ENCODE measurements at regions not wholly inside any gene's neighbourhood (a gene's known extent, or its start where the extent isn't known, plus 50 kb on each side); places are given as distances from the start of the nearest gene placed in this dataset.

- peak; percentile 57 for DNase-seq (ENCODE audit: unreplicated experiment)
- peak overlapping the region; percentile 43 for H3K27ac Mint-ChIP-seq (ENCODE audit: low read depth, unreplicated experiment)
Measured at GRCh38 chr21:41620982-41621381, 113.0 kb upstream of the TMPRSS2 start.

DNA sequence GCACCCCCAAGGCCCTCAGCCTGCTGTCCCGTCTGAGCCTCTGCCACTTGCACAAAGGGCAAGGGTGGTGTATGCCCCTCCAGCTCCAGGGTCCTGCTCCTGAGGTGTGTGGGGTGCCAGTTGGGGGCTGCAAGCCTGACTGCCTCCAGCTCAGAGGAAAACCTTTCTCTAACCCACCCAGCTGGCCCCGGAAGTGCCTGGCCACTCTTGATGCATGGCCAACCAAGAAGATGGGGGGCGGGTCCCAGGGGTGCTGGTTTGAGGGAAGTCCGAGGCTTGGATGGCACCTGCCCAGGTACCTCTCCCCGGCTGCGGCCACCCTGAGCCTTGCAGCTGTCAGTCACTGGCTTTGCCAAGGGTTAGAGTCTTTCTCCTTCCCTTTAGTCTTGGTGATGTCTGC is 112.6 kb upstream of the TMPRSS2 start:
- ChIA-PET CTCF (interaction anchor here (0.6 to 1.2 kb wide), 2 partner anchors 19 to 162 kb away, joined by 3 read pairs; no protein-coding TSS in a partner anchor), POLR2A (interaction anchor here (0.7 to 1.2 kb wide), 3 partner anchors 14 to 163 kb away, joined by 3 to 4 read pairs (median 3); no protein-coding TSS in a partner anchor)
- TF ChIP-seq CTCF (IDR thresholded peaks at IDR 0.05; ENCODE audit: unreplicated experiment) = no peak
- no TSS peak for BruUV-seq (replicated peaks)
- Mint-ChIP-seq H3K4me1 (ENCODE audit: insufficient read depth, unreplicated experiment) (peaks cover 46% of the 10 kb centered on the region), H3K9me3 (ENCODE audit: unreplicated experiment) (no peaks in the 10 kb centered on the region), H3K27ac (ENCODE audit: low read depth, unreplicated experiment) (peak overlapping the region; percentile 43), H3K36me3 (ENCODE audit: insufficient read depth, unreplicated experiment) (peaks cover 6% of the 10 kb centered on the region), H3K4me3 (ENCODE audit: unreplicated experiment) (no peak overlapping the region), H3K27me3 (ENCODE audit: insufficient read depth, unreplicated experiment) (no peaks in the 10 kb centered on the region)
- intact Hi-C loops (cut with micrococcal nuclease) = no loop called here
- no peak for DNase-seq (ENCODE audit: unreplicated experiment)

More at GRCh38 chr21:41620982-41621381, 113.0 kb upstream of the TMPRSS2 start:
- H3K9me3 Mint-ChIP-seq (ENCODE audit: unreplicated experiment) = no peaks in the 10 kb centered on the region
- ChIA-PET CTCF (interaction anchor here (0.6 to 1.3 kb wide), 3 partner anchors 77 to 496 kb away, joined by 3 to 4 read pairs (median 3); no protein-coding TSS in a partner anchor), POLR2A (interaction anchor here (0.6 to 1.2 kb wide), 5 partner anchors 8 to 165 kb away, joined by 3 to 4 read pairs (median 3); no protein-coding TSS in a partner anchor)
- no peaks in the 10 kb centered on the region for H3K27me3 Mint-ChIP-seq (ENCODE audit: insufficient read depth, unreplicated experiment)
- no TSS peak for BruUV-seq (replicated peaks)
- intact Hi-C loops (cut with micrococcal nuclease) = no loop called here
- TF ChIP-seq CTCF (IDR thresholded peaks at IDR 0.05; ENCODE audit: unreplicated experiment) = no peak
- peaks cover 42% of the 10 kb centered on the region for H3K4me1 Mint-ChIP-seq (ENCODE audit: insufficient read depth, unreplicated experiment)
- peaks cover 6% of the 10 kb centered on the region for H3K36me3 Mint-ChIP-seq (ENCODE audit: insufficient read depth, unreplicated experiment)
- H3K4me3 Mint-ChIP-seq (ENCODE audit: unreplicated experiment) = no peak overlapping the region

GRCh38 chr21:41616031-41616591 is 108.2 kb upstream of the TMPRSS2 start:
- peaks cover 43% of the 10 kb centered on the region for H3K4me1 Mint-ChIP-seq (ENCODE audit: insufficient read depth, unreplicated experiment)
- DNase-seq (ENCODE audit: unreplicated experiment) = peak; percentile 73
- no TSS peak for BruUV-seq (replicated peaks)
- H3K9me3 Mint-ChIP-seq (ENCODE audit: unreplicated experiment) = no peaks in the 10 kb centered on the region
- peak overlapping the region; percentile 95 for H3K27ac Mint-ChIP-seq (ENCODE audit: low read depth, unreplicated experiment)
- peak overlapping the region; percentile 50 for H3K4me3 Mint-ChIP-seq (ENCODE audit: unreplicated experiment)
- ChIA-PET CTCF (interaction anchor here (0.7 to 9.6 kb wide), 21 partner anchors 13 to 333 kb away, joined by 3 to 163 read pairs (median 4); partner anchors contain the start of gene RIPK4), POLR2A (interaction anchor here (0.6 to 6.4 kb wide), 37 partner anchors 9 to 447 kb away, joined by 3 to 238 read pairs (median 4); partner anchors contain the start of genes RIPK4 and ZBTB21)
- intact Hi-C loops (cut with micrococcal nuclease) = no loop called here
- no peak for TF ChIP-seq CTCF (IDR thresholded peaks at IDR 0.05; ENCODE audit: unreplicated experiment)
- no peaks in the 10 kb centered on the region for H3K36me3 Mint-ChIP-seq (ENCODE audit: insufficient read depth, unreplicated experiment)
- H3K27me3 Mint-ChIP-seq (ENCODE audit: insufficient read depth, unreplicated experiment) = no peaks in the 10 kb centered on the region

GRCh38 chr21:41615613-41616012 is 107.7 kb upstream of the TMPRSS2 start:
- no peak for TF ChIP-seq CTCF (IDR thresholded peaks at IDR 0.05; ENCODE audit: unreplicated experiment)
- H3K4me3 Mint-ChIP-seq (ENCODE audit: unreplicated experiment) = peak overlapping the region; percentile 50
- H3K27ac Mint-ChIP-seq (ENCODE audit: low read depth, unreplicated experiment) = peak overlapping the region; percentile 95
- POLR2A ChIA-PET = interaction anchor here (0.5 to 6.4 kb wide), 35 partner anchors 15 to 446 kb away, joined by 3 to 238 read pairs (median 4); partner anchors contain the start of genes RIPK4 and ZBTB21
- peaks cover 38% of the 10 kb centered on the region for H3K4me1 Mint-ChIP-seq (ENCODE audit: insufficient read depth, unreplicated experiment)
- DNase-seq (ENCODE audit: unreplicated experiment) = peak; percentile 99
- H3K27me3 Mint-ChIP-seq (ENCODE audit: insufficient read depth, unreplicated experiment) = no peaks in the 10 kb centered on the region
- no TSS peak for BruUV-seq (replicated peaks)
- CTCF ChIA-PET = interaction anchor here (0.6 to 9.6 kb wide), 18 partner anchors 17 to 667 kb away, joined by 3 to 163 read pairs (median 4); partner anchors contain the start of gene RIPK4
- intact Hi-C loops (cut with micrococcal nuclease) = loop anchor here (1.0 kb wide), 2 partner anchors 15 to 112 kb away; no protein-coding TSS in a partner anchor
- H3K36me3 Mint-ChIP-seq (ENCODE audit: insufficient read depth, unreplicated experiment) = no peaks in the 10 kb centered on the region
- no peaks in the 10 kb centered on the region for H3K9me3 Mint-ChIP-seq (ENCODE audit: unreplicated experiment)
